RWPE1 (cell line): ENCODE measurements at regions not wholly inside any gene's neighbourhood (a gene's known extent, or its start where the extent isn't known, plus 50 kb on each side); places are given as distances from the start of the nearest gene placed in this dataset.

ENCODE experiments used
- CTCF ChIA-PET: fragments of 350-600 bp; sonication (Branson Sonifier 250); formaldehyde crosslinking; extraction: SDS; loops from one replicate; lab custom pipeline; 2021; lab: Yijun Ruan, JAX
- POLR2A ChIA-PET: fragments of 400-600 bp; formaldehyde crosslinking; extraction: SDS; loops from one replicate; lab custom pipeline; 2020; ENCODE audit warnings: antibody characterized with exemption; ENCODE audit not compliant: low non-redundant PET; lab: Yijun Ruan, JAX
- DNase-seq: peaks from one replicate; pipeline ENCODE4 v3.0.0; 2012; ENCODE audit warnings: low spot score
- H3K27ac ChIP-seq: fragments of 450-650 bp; 2 replicates; pipeline ENCODE4 v1.5.1; 2017
- TF ChIP-seq, protein P1 (sequence below): fragments of 450-650 bp; conservative IDR thresholded peaks from 2 replicates; pipeline ENCODE4 v1.5.1; 2017; ENCODE audit warnings: low read depth, mild to moderate bottlenecking

DNA sequence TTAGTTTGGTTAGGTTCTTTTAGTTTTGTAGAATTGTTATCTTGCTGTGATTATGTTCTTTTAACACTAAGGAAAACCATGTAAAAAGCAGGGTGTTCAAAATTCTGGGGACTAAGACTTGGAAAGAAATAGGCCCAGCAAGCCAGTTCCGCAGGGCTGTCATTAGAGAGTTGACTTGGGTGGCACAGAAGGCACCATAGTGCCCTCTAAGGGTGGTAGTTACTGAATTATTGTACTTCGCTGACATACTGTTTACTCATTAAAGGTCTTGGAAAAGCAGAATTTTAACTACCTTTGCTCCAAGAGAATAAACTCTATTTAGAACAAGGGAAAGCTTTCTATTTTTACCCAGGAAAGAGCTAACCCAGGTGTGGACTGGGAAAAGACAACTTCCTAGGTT is 86.5 kb downstream of the OTUD1 start:
- DNase-seq: peak; percentile 34
- H3K27ac ChIP-seq: no peak overlapping the region
- CTCF ChIA-PET: interaction anchor here (1.0 to 1.4 kb wide), 3 partner anchors 11 to 367 kb away, joined by 3 to 8 read pairs (median 4); no protein-coding TSS in a partner anchor
- POLR2A ChIA-PET: interaction anchor here (0.7 kb wide), 1 partner anchor 40 kb away, joined by 3 read pairs; no protein-coding TSS in a partner anchor
- TF ChIP-seq, protein P1, sequence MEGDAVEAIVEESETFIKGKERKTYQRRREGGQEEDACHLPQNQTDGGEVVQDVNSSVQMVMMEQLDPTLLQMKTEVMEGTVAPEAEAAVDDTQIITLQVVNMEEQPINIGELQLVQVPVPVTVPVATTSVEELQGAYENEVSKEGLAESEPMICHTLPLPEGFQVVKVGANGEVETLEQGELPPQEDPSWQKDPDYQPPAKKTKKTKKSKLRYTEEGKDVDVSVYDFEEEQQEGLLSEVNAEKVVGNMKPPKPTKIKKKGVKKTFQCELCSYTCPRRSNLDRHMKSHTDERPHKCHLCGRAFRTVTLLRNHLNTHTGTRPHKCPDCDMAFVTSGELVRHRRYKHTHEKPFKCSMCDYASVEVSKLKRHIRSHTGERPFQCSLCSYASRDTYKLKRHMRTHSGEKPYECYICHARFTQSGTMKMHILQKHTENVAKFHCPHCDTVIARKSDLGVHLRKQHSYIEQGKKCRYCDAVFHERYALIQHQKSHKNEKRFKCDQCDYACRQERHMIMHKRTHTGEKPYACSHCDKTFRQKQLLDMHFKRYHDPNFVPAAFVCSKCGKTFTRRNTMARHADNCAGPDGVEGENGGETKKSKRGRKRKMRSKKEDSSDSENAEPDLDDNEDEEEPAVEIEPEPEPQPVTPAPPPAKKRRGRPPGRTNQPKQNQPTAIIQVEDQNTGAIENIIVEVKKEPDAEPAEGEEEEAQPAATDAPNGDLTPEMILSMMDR: peak; percentile 30

DNA sequence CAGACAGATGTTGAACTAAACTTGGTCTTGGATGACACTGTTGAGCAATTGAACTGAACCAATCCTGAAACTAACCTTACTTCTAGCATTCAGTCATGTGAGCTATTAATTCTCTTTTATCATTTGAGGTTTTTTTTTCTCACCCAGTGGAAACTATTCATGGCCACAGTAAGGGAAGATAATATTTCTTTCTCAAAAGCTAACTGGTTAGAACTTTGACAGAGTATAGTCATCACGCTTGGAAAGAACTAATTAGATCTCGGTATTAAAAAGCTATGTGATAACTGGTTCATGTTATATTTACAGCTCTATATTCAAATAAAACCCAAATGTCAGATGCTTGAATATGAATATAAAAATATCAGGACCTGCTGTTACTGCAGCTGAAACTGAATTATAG is 89.5 kb downstream of the OTUD1 start:
- H3K27ac ChIP-seq: no peak overlapping the region
- TF ChIP-seq, protein P1: no peak
- no peak for DNase-seq
- ChIA-PET POLR2A (no interaction called here), CTCF (interaction anchor here (0.6 to 2.4 kb wide), 5 partner anchors 12 to 271 kb away, joined by 3 to 12 read pairs (median 4); no protein-coding TSS in a partner anchor)

DNA sequence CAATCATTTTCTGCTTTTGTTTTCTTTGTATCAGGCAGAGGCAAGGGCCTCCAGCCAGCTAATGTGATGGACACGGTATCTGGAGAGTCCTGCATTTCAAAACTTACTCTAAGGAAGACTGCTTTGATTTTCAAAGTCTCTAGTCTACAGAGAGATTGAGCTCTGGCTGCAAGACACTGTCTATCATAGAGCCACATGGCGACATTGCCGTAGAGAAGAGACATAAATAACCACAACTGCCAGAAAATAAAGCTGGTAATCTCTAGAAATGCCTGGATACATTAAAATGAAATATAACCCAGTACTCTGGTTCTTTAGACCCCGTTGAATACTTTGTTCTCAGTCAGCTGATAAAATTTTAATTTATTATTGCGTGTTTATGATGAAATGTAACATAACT is 90.8 kb downstream of the OTUD1 start:
- CTCF ChIA-PET: interaction anchor here (0.6 to 2.4 kb wide), 4 partner anchors 10 to 679 kb away, joined by 5 to 12 read pairs (median 6); partner anchors contain the start of gene KIAA1217
- no peak for DNase-seq
- POLR2A ChIA-PET: no interaction called here
- TF ChIP-seq, protein P1: no peak
- no peak overlapping the region for H3K27ac ChIP-seq

DNA sequence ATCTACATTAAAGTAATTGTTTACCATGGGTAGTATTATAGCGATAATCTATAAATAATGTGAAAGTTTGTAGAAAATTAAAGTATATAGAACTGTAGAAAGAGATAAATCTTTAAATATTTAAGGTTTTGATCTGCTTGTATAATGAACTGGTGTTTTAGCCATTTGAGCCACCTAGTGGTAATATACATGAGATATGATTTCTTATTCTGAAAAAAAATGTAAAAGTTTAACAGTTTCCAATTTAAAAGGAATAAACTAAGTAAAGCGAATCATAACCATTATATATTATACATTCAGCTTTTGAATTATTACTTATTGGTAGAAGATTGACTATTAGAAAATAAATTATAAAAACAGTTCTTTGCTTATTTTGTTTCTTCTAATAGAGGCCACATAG is 91.2 kb downstream of the OTUD1 start:
- POLR2A ChIA-PET: no interaction called here
- H3K27ac ChIP-seq: no peak overlapping the region
- CTCF ChIA-PET: interaction anchor here (0.6 kb wide), 1 partner anchor 679 kb away, joined by 7 read pairs; the partner anchor contains the start of gene KIAA1217
- DNase-seq: peak; percentile 28
- TF ChIP-seq, protein P1: peak; percentile 40

DNA sequence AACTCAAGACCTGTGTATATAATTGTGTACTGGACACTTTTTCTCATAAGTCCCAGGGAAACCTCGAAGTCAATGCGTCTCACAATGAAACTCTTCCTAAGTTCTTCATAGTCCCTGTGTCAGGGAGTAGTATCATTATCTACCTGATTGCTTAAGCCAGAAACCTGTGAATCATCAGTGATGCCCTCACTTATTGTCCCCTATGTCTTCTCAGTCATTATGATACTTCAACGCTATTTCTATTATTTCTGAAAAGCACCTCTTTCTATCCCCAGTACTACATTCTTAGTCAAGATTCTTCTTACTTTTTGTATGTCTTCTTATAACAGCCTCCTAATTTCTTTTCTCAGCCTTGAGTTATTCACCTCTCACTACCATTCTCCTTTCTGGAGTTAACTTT is 94.3 kb downstream of the OTUD1 start:
- H3K27ac ChIP-seq: no peak overlapping the region
- ChIA-PET CTCF (interaction anchor here (0.6 kb wide), 1 partner anchor 1066 kb away, joined by 3 read pairs; no protein-coding TSS in a partner anchor), POLR2A (no interaction called here)
- TF ChIP-seq, protein P1: no peak
- no peak for DNase-seq

DNA sequence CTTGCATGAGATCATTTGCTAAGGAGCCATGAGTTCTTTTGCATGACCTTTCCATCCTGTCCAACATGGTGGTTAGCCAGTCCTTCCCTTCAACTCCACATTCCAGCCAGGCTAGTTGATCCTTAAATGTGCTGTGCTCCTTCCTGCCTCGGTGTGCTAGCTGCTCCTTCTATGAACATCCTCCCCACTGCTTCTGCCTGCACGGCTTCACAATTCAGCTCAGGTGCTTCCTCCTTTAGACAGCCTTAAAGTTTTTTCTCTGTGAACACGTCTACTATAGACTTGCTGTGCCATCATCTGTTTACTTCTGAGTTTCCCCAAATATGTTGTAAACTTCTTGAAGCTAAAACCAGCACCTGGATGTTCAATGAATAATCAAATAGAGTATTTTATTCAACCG is 95.5 kb downstream of the OTUD1 start:
- no peak overlapping the region for H3K27ac ChIP-seq
- DNase-seq: no peak
- TF ChIP-seq, protein P1: no peak
- POLR2A ChIA-PET: no interaction called here
- CTCF ChIA-PET: interaction anchor here (0.6 kb wide), 1 partner anchor 322 kb away, joined by 3 read pairs; no protein-coding TSS in a partner anchor
